NB4 (cell line): ENCODE measurements at regions not wholly inside any gene's neighbourhood (a gene's known extent, or its start where the extent isn't known, plus 50 kb on each side); places are given as distances from the start of the nearest gene placed in this dataset.
"Not testable (repeated sequence)": the region's sequence is repeated elsewhere in the genome, so short reads cannot be mapped to it uniquely, and the experiment has no call there.

Experiments used
- POLR2A ChIP-seq: IDR thresholded peaks from 2 replicates; pipeline ENCODE4 v1.6.1; 2011; ENCODE audit warnings: mild to moderate bottlenecking; ENCODE audit not compliant: insufficient read length; ENCODE audit errors: extremely low read depth
- TF ChIP-seq, protein P1 (sequence below): IDR thresholded peaks from one replicate; pipeline ENCODE4 v1.5.1; 2012; ENCODE audit warnings: low read depth, low read length

- TF ChIP-seq, protein P1, sequence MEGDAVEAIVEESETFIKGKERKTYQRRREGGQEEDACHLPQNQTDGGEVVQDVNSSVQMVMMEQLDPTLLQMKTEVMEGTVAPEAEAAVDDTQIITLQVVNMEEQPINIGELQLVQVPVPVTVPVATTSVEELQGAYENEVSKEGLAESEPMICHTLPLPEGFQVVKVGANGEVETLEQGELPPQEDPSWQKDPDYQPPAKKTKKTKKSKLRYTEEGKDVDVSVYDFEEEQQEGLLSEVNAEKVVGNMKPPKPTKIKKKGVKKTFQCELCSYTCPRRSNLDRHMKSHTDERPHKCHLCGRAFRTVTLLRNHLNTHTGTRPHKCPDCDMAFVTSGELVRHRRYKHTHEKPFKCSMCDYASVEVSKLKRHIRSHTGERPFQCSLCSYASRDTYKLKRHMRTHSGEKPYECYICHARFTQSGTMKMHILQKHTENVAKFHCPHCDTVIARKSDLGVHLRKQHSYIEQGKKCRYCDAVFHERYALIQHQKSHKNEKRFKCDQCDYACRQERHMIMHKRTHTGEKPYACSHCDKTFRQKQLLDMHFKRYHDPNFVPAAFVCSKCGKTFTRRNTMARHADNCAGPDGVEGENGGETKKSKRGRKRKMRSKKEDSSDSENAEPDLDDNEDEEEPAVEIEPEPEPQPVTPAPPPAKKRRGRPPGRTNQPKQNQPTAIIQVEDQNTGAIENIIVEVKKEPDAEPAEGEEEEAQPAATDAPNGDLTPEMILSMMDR, result not testable (repeated sequence)
- not testable (repeated sequence) for TF ChIP-seq POLR2A
Measured at GRCh38 chr3:63738577-63738976, 80.5 kb upstream of the C3orf49 start.
